PFSK-1 (cell line): ENCODE measurements at regions not wholly inside any gene's neighbourhood (a gene's known extent, or its start where the extent isn't known, plus 50 kb on each side); places are given as distances from the start of the nearest gene placed in this dataset.

Experiments
- POLR2AphosphoS5 ChIP-seq: IDR thresholded peaks from 2 replicates; pipeline ENCODE4 v1.6.1; 2012; ENCODE audit warnings: low read depth, mild to moderate bottlenecking, control low read depth, low read length, moderate library complexity
- TAF1 ChIP-seq: IDR thresholded peaks from 2 replicates; pipeline ENCODE4 v1.6.1; 2012; ENCODE audit warnings: low read length, control low read depth, borderline replicate concordance; ENCODE audit not compliant: insufficient read depth
- TF ChIP-seq, protein P1 (sequence below), 2 experiments: IDR thresholded peaks; 2 replicates each; pipeline versions ENCODE4 v1.6.1 to v1.8.0; 2011 to 2012; ENCODE audit warnings: low read depth in 2 of 2, low read length in 2 of 2, control low read depth in 1 of 2, inconsistent platforms in 1 of 2, mild to moderate bottlenecking in 1 of 2, moderate library complexity in 1 of 2; ENCODE audit not compliant: insufficient read depth in 1 of 2

DNA sequence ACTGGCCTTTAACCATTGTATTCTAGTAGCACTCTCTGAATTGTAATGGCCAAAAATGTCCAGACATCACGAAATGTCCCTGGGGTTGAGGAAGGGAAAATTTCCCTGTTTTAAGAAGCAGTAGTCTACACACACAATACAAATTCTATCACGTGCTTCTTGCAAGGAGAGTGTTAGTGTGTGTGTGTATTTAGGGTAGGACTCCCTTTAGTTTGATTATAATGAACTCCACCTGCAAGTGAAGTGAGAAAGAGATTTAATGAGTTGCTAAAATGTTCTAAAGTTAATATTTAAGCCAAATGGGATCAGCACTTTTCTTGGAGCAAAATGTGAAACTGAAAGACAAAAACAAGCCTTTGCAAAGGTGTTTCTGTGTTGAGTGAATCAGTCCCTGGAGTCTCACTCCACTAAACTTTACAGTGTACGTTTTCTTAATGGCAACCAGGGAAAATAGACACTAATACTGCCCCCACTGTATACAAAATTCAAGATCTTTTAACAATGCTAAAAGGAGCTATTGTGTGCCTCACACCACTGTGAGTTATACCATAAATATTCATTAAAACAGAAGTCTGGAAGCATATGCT, 590.3 kb upstream of the TENM4 start:
- TF ChIP-seq TAF1 (no peak), POLR2AphosphoS5 (no peak)
- TF ChIP-seq, protein P1, sequence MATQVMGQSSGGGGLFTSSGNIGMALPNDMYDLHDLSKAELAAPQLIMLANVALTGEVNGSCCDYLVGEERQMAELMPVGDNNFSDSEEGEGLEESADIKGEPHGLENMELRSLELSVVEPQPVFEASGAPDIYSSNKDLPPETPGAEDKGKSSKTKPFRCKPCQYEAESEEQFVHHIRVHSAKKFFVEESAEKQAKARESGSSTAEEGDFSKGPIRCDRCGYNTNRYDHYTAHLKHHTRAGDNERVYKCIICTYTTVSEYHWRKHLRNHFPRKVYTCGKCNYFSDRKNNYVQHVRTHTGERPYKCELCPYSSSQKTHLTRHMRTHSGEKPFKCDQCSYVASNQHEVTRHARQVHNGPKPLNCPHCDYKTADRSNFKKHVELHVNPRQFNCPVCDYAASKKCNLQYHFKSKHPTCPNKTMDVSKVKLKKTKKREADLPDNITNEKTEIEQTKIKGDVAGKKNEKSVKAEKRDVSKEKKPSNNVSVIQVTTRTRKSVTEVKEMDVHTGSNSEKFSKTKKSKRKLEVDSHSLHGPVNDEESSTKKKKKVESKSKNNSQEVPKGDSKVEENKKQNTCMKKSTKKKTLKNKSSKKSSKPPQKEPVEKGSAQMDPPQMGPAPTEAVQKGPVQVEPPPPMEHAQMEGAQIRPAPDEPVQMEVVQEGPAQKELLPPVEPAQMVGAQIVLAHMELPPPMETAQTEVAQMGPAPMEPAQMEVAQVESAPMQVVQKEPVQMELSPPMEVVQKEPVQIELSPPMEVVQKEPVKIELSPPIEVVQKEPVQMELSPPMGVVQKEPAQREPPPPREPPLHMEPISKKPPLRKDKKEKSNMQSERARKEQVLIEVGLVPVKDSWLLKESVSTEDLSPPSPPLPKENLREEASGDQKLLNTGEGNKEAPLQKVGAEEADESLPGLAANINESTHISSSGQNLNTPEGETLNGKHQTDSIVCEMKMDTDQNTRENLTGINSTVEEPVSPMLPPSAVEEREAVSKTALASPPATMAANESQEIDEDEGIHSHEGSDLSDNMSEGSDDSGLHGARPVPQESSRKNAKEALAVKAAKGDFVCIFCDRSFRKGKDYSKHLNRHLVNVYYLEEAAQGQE (IDR thresholded peaks at IDR 0.05; ENCODE audit: insufficient read depth in 1 of 2, low read depth in 2 of 2, low read length in 2 of 2): no peak
